NCI-H524 (cell line): ENCODE measurements at regions not wholly inside any gene's neighbourhood (a gene's known extent, or its start where the extent isn't known, plus 50 kb on each side); places are given as distances from the start of the nearest gene placed in this dataset.
"Not testable (repeated sequence)": the region's sequence is repeated elsewhere in the genome, so short reads cannot be mapped to it uniquely, and the experiment has no call there.

Experiments used
- DNase-seq, 2 experiments: peaks; one replicate each; lab custom pipeline; 2025; lab: John Stamatoyannopoulos, UW

- no peak for DNase-seq
Observed at GRCh38 chr20:52434453-52434852, 242.9 kb upstream of the ZFP64 start.

- peak in 1 of 2 experiments; percentile 22 for DNase-seq
Observed at GRCh38 chr20:52434041-52434425, 242.5 kb upstream of the ZFP64 start.

DNA sequence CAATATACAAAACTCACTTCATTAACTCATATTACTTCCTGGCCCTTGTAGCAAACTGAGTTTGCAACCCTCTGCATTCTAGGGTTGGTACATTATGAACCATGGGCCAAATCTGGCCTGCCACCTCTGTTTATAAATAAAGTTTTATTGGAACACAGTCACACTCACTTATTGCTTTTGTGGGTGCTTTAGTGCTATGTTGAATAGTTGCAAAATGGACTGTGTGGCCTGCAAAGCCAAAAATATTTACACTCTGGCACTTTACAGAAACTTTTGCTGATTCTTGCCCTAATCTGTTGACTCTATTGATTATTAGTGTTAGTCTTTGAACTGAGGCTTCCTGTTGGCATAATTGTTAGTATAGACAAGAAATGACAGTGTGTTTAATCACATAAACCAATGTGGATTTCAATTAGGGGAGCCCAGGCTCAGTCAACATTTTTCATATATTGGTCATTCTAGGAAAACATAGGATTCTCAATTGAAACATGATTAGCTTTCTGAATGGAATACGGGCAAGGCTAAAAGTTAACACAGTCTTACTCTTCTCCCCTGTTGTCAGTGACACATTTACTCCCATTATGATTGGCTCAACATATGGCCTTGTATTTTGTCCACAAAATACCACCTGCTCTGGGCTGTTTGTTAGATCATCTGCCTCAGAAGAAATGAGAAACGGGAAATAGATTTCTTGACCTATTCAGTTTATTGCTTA lies 241.9 kb upstream of the ZFP64 start:
- DNase-seq: peak in 1 of 2 experiments; percentile 48

DNA sequence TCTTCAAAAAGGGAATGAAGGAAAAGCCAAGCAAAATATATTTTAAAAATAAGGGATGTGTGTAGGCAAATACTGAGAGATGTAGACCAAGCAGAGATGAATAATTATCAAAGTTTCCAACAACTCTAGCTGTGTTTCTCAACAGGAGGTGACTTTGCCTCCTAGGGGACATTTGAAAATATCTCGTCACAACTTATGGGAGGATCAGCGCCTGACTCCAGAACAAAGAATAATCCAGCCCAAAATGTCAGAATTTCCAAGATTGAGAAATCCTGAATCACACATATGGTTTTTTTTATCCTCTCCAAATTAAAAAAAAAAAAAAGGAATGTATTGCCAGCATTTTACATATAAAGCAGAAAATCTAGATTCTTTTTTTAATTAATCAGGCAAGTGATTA lies 241.2 kb upstream of the ZFP64 start:
- DNase-seq: no peak

DNA sequence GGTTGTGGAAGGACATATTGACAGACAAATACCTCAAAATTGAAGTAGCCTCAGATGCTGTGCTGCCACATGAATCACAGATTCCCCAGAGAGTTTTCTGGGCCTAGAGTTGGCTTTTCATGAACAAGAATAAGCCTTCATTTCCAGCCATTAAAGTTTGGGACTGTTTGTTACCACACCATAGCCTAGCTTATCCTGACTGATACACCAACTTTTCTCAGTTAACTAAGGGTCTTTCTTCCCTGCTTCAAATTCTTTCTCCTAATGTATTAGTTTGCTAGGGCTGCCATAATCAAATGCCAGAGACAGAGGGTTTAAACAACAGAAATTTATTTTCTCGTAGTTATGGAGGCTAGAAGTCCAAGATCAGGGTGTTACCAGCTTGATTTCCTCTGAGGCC lies 237.4 kb upstream of the ZFP64 start:
- DNase-seq: no peak

- no peak for DNase-seq
Observed at GRCh38 chr20:52427960-52428359, 236.4 kb upstream of the ZFP64 start.

DNA sequence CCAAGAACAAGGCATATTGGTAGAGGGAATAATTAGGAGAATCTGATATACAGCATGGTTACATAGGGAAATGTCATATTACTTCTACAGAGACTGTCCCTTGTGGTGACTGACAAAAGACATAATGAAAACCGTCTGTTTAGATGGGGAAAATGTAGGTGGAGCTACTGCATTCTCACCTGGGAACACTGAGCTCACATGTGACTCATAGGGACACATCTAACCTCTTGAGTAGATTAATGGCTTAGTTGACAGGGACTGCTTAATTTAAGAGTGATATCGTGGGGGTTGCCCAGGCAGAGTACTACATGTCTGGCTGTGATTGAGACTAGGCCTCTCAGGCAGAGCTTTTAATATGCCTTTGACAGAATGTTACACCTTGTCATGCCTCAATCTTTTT lies 235.3 kb upstream of the ZFP64 start:
- DNase-seq: peak in 1 of 2 experiments; percentile 16

DNA sequence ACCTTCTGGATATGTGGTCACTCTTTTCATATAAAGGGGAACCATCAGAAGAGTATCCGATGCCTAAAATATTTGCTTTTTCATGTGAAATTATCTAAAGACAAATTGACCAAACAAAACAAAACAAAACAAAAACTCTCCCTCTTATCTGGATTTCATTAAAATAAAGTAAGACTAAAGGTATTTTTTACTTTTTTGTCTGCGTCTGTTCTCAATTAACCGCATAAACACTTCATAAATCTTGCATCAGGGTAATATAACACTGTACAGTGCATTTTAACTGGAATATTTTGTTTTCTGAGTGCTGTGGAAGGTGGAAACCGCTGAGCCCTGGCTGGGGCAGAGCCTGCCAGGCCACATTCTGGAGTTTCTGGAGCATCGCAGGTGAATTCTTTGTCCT lies 234.1 kb upstream of the ZFP64 start:
- no peak for DNase-seq

DNA sequence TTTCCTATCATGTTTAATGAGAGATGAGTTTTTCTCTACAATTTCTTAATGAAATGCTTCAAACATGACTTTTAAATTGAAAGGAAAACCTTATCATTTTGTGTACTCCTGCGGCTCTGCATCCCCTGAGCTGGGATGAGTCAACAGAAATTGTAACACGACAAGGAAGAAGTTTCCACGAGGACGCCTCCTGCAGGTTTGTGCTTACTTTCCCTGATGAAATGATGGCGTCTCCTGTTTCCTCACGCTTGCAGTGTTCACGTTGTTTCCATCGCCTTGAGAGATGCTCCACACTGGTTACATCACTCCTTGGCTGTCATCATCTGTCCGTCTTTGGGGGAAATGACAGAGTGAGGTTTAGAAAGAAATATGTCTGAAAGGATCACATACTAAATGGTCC lies 233.7 kb upstream of the ZFP64 start:
- no peak for DNase-seq

- not testable (repeated sequence) for DNase-seq
Observed at GRCh38 chr20:52424357-52424942, 232.9 kb upstream of the ZFP64 start.

- DNase-seq: not testable (repeated sequence)
Observed at GRCh38 chr20:52423536-52424140, 232.1 kb upstream of the ZFP64 start.

- DNase-seq: no peak
Observed at GRCh38 chr20:52422574-52423336, 231.2 kb upstream of the ZFP64 start.

DNA sequence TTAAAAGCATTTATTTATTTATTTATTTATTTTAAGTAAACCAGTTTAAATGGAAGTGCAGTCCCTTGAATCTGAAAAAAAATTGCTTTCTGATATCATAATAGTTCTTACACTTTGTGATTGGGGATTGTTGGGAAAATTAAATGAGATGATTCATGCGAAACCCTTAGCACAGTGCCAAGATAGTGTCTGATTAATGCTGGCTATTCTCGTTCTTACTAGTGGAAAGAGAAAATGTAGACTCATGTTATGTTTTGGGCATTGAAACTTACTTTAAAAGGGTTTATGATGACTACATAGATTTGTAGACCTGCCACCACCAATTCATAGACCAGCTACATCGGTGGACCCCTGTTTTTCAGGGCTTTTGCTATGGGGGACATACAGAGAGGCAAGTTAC lies 229.2 kb upstream of the ZFP64 start:
- DNase-seq: no peak

- DNase-seq: no peak
Observed at GRCh38 chr20:52419205-52419604, 227.6 kb upstream of the ZFP64 start.

DNA sequence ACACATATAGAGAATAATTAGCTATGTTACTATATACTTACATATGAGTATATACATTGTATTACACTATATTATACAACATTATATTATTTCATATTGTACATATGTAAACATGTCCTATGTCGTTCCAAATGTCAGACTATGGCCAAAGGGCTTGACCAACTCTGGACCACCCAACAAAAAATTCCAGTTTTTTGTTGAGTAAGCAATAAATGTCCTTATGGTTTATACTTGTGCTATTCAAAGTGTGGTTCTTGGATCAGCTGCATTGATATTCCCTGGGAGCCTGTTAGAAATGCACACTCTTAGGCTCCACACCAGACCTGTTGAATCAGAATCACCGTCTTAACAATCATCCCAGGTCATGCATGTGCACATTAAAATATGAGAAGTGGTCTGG lies 225.4 kb upstream of the ZFP64 start:
- DNase-seq: no peak

- DNase-seq: no peak
Observed at GRCh38 chr20:52411611-52412010, 220.0 kb upstream of the ZFP64 start.

GRCh38 chr20:52410731-52411234 lies 219.2 kb upstream of the ZFP64 start:
- DNase-seq: no peak

DNA sequence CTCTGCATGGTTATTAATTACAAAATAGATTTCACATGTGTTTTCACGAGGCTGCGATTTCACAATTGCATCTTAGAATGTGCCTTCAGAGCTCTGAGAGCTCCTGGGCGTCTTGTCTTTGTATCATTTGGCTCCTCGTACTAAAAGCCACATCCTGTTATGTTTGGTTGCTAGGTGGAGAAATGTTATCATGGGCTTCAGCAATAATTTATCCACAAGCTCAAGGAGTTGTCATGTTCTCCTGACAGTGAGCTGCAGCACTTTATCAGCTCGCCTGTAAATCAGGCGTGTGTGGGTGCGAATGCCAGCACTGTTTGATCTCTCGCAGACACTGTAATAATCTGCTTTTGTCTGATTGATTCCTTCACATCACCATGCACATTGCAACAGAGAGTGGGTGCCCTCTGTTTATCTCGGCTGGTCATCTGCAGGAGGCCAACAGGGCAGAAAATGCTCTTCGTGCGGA lies 218.6 kb upstream of the ZFP64 start:
- DNase-seq: no peak

DNA sequence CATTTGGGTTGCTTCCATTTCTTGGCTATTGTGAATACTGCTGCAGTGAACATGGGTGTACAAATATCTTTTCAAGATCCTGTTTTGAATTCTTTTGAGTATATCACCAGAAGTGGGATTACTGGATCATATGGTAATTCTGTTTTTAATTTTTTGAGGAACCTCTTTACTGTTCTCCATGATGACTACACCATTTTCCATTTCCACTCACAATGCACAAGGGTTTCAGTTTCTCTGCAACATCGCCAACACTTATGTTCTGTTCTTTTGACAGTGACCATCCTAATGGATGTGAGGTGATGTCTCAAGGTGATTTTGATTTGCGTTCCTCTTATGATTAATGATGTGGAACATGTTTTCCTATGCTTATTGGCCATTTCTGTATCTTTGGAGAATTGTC lies 214.4 kb upstream of the ZFP64 start:
- DNase-seq: no peak

- no peak for DNase-seq
Observed at GRCh38 chr20:52405417-52405816, 213.8 kb upstream of the ZFP64 start.

GRCh38 chr20:52404671-52405070 lies 213.1 kb upstream of the ZFP64 start:
- DNase-seq: no peak

GRCh38 chr20:52402950-52403349 lies 211.4 kb upstream of the ZFP64 start:
- no peak for DNase-seq
